Thymus (tissue), 11 donors: ENCODE measurements at regions not wholly inside any gene's neighbourhood (a gene's known extent, or its start where the extent isn't known, plus 50 kb on each side); places are given as distances from the start of the nearest gene placed in this dataset.
A peak's percentile ranks its signal among the peaks of the same experiment; 100 is the strongest.

ENCODE experiments used
- DNase-seq, 9 donors: peaks; one replicate each; pipeline ENCODE4 v3.0.0-alpha.2; 2013; ENCODE audit warnings: low spot score in 9 of 9, low read depth in 6 of 9, missing footprints in 1 of 9
- H3K27ac ChIP-seq, 2 donors: one replicate each; pipeline ENCODE4 v1.5.1; 2013; ENCODE audit warnings: control low read depth in 1 of 2, low read depth in 1 of 2, low read length in 1 of 2, mild to moderate bottlenecking in 1 of 2, moderate library complexity in 1 of 2
- H3K27me3 ChIP-seq, 2 donors: one replicate each; pipeline ENCODE4 v1.5.1; 2013; ENCODE audit warnings: low read length in 1 of 2; ENCODE audit not compliant: control insufficient read depth in 2 of 2, insufficient read depth in 1 of 2
- H3K36me3 ChIP-seq, 2 donors: one replicate each; pipeline ENCODE4 v1.5.1; 2013; ENCODE audit warnings: low read length in 1 of 2, mild to moderate bottlenecking in 1 of 2, moderate library complexity in 1 of 2; ENCODE audit not compliant: control insufficient read depth in 2 of 2, insufficient read depth in 2 of 2
- H3K4me1 ChIP-seq, 2 donors: one replicate each; pipeline ENCODE4 v1.5.1; 2013; ENCODE audit warnings: low read length in 2 of 2; ENCODE audit not compliant: control insufficient read depth in 2 of 2, insufficient read depth in 2 of 2
- H3K4me3 ChIP-seq, 2 donors: one replicate each; pipeline ENCODE4 v1.5.1; 2013; ENCODE audit warnings: low read length in 2 of 2, control low read depth in 1 of 2, mild to moderate bottlenecking in 1 of 2
- H3K9me3 ChIP-seq, 2 donors: one replicate each; pipeline ENCODE4 v1.5.1; 2013; ENCODE audit warnings: low read length in 1 of 2, mild to moderate bottlenecking in 1 of 2; ENCODE audit not compliant: control insufficient read depth in 2 of 2, insufficient read depth in 1 of 2
- whole genome bisulfite sequencing: extraction: QIAGEN DNeasy Blood & Tissue Kit; methylation state at CpG from one replicate; pipeline ENCODE4 v1.1.7; 2013; 5-methylcytosine and 5-hydroxymethylcytosine counted together
- donor health status: healthy.

GRCh38 chr7:46786221-46786954 is 795.5 kb downstream of the TNS3 start:
- no peak for DNase-seq
- Histone ChIP-seq H3K4me3 (no peak overlapping the region), H3K27ac (no peak overlapping the region), H3K27me3 (no peaks in the 10 kb centered on the region), H3K9me3 (no peaks in the 10 kb centered on the region), H3K36me3 (no peaks in the 10 kb centered on the region), H3K4me1 (no peaks in the 10 kb centered on the region)
- 89% methylated on average over 8 of the region's 8 CpGs for WGBS

GRCh38 chr7:46784732-46785131 is 797.2 kb downstream of the TNS3 start:
- Histone ChIP-seq H3K36me3 (no peaks in the 10 kb centered on the region), H3K27ac (no peak overlapping the region), H3K27me3 (no peaks in the 10 kb centered on the region), H3K9me3 (no peaks in the 10 kb centered on the region), H3K4me3 (no peak overlapping the region), H3K4me1 (no peaks in the 10 kb centered on the region)
- no peak for DNase-seq
- 97% methylated on average over 1 of the region's 1 CpG for WGBS

GRCh38 chr7:46781901-46782439 is 799.9 kb downstream of the TNS3 start:
- Histone ChIP-seq H3K4me1 (no peaks in the 10 kb centered on the region), H3K36me3 (no peaks in the 10 kb centered on the region), H3K27me3 (no peaks in the 10 kb centered on the region), H3K4me3 (no peak overlapping the region), H3K9me3 (no peaks in the 10 kb centered on the region), H3K27ac (no peak overlapping the region)
- DNase-seq, result no peak
- WGBS, result 89% methylated on average over 2 of the region's 2 CpGs

- Histone ChIP-seq H3K27ac (no peak overlapping the region), H3K4me3 (no peak overlapping the region), H3K36me3 (no peaks in the 10 kb centered on the region), H3K4me1 (no peaks in the 10 kb centered on the region), H3K9me3 (no peaks in the 10 kb centered on the region), H3K27me3 (no peaks in the 10 kb centered on the region)
- 11% methylated on average over 1 of the region's 1 CpG for WGBS
- peak in 2 of 9 donors; percentile 4 to 5 for DNase-seq
Measured at GRCh38 chr7:46776790-46777189, 805.1 kb downstream of the TNS3 start.

- no peaks in the 10 kb centered on the region for H3K4me1 ChIP-seq
- WGBS, result 81% methylated on average over 2 of the region's 2 CpGs
- no peak overlapping the region for H3K4me3 ChIP-seq
- H3K36me3 ChIP-seq, result no peaks in the 10 kb centered on the region
- no peaks in the 10 kb centered on the region for H3K9me3 ChIP-seq
- no peak for DNase-seq
- no peaks in the 10 kb centered on the region for H3K27me3 ChIP-seq
- no peak overlapping the region for H3K27ac ChIP-seq
Measured at GRCh38 chr7:46775776-46776175, 806.1 kb downstream of the TNS3 start.

GRCh38 chr7:46775020-46775419 is 806.9 kb downstream of the TNS3 start:
- Histone ChIP-seq H3K4me3 (no peak overlapping the region), H3K4me1 (no peaks in the 10 kb centered on the region), H3K36me3 (no peaks in the 10 kb centered on the region), H3K9me3 (no peaks in the 10 kb centered on the region), H3K27ac (no peak overlapping the region), H3K27me3 (no peaks in the 10 kb centered on the region)
- 75% methylated on average over 1 of the region's 1 CpG for WGBS
- no peak for DNase-seq

GRCh38 chr7:46774515-46774914 is 807.4 kb downstream of the TNS3 start:
- Histone ChIP-seq H3K4me3 (no peak overlapping the region), H3K36me3 (no peaks in the 10 kb centered on the region), H3K27ac (no peak overlapping the region), H3K4me1 (no peaks in the 10 kb centered on the region), H3K27me3 (no peaks in the 10 kb centered on the region), H3K9me3 (no peaks in the 10 kb centered on the region)
- 90% methylated on average over 1 of the region's 1 CpG for WGBS
- no peak for DNase-seq

- Histone ChIP-seq H3K27me3 (no peaks in the 10 kb centered on the region), H3K9me3 (no peaks in the 10 kb centered on the region), H3K27ac (no peak overlapping the region), H3K4me1 (no peaks in the 10 kb centered on the region), H3K36me3 (no peaks in the 10 kb centered on the region), H3K4me3 (no peak overlapping the region)
- DNase-seq, result no peak
- 93% methylated on average over 1 of the region's 1 CpG for WGBS
Measured at GRCh38 chr7:46772776-46773175, 809.1 kb downstream of the TNS3 start.

- H3K9me3 ChIP-seq, result no peaks in the 10 kb centered on the region
- 90% methylated on average over 1 of the region's 1 CpG for WGBS
- H3K4me1 ChIP-seq, result no peaks in the 10 kb centered on the region
- no peaks in the 10 kb centered on the region for H3K27me3 ChIP-seq
- no peak for DNase-seq
- no peaks in the 10 kb centered on the region for H3K36me3 ChIP-seq
- H3K27ac ChIP-seq, result no peak overlapping the region
- H3K4me3 ChIP-seq, result no peak overlapping the region
Measured at GRCh38 chr7:46767071-46767470, 814.8 kb downstream of the TNS3 start.
